Fibroblast of lung (primary cell): ENCODE measurements at regions not wholly inside any gene's neighbourhood (a gene's known extent, or its start where the extent isn't known, plus 50 kb on each side); places are given as distances from the start of the nearest gene placed in this dataset.

ENCODE experiments used
- CTCF ChIP-seq, 2 donors: IDR thresholded peaks in 1 of 2; conservative IDR thresholded peaks in 1 of 2; 1 replicate in 1 of 2; 2 replicates in 1 of 2; pipeline ENCODE4 v1.5.1; 2011 to 2012; ENCODE audit warnings: low read length in 2 of 2, control low read depth in 1 of 2, inconsistent platforms in 1 of 2, low read depth in 1 of 2, mild to moderate bottlenecking in 1 of 2
- EZH2 ChIP-seq: IDR thresholded peaks from 2 replicates; pipeline ENCODE4 v1.5.1; 2012; ENCODE audit warnings: low read length, control low read depth, mild to moderate bottlenecking; ENCODE audit errors: missing control alignments

- TF ChIP-seq CTCF (conservative IDR thresholded peaks at IDR 0.05 in 1 of 2, IDR thresholded peaks at IDR 0.05 in 1 of 2; ENCODE audit: low read depth in 1 of 2, low read length in 2 of 2) (no peak), EZH2 (no peak)
Observed at GRCh38 chr14:26199590-26200370, 398.1 kb downstream of the NOVA1 start.
